H9 (cell line): ENCODE measurements at regions not wholly inside any gene's neighbourhood (a gene's known extent, or its start where the extent isn't known, plus 50 kb on each side); places are given as distances from the start of the nearest gene placed in this dataset.

Experiments used
- DNase-seq: peaks from one replicate; pipeline ENCODE4 v3.0.0-alpha.2; 2017
- H2AFZ ChIP-seq: one replicate; pipeline ENCODE4 v1.6.1; 2013; ENCODE audit warnings: mild to moderate bottlenecking, low read length, control low read depth, moderate library complexity
- H2AK5ac ChIP-seq: 2 replicates; pipeline ENCODE4 v1.6.1; 2013; ENCODE audit warnings: low read length, control low read depth, mixed read lengths; ENCODE audit not compliant: insufficient read length
- H2BK120ac ChIP-seq: one replicate; pipeline ENCODE4 v1.6.1; 2013; ENCODE audit warnings: low read depth, mild to moderate bottlenecking, low read length, control low read depth, inconsistent platforms; ENCODE audit not compliant: poor library complexity, severe bottlenecking
- H2BK12ac ChIP-seq: 2 replicates; pipeline ENCODE4 v1.6.1; 2013; ENCODE audit warnings: low read length, control low read depth, mixed read lengths, low read depth; ENCODE audit not compliant: insufficient read length
- H2BK15ac ChIP-seq: 2 replicates; pipeline ENCODE4 v1.6.1; 2013; ENCODE audit warnings: low read depth, low read length, control low read depth
- H2BK20ac ChIP-seq: one replicate; pipeline ENCODE4 v1.6.1; 2013; ENCODE audit warnings: low read depth, mild to moderate bottlenecking, low read length, control low read depth, inconsistent platforms; ENCODE audit not compliant: poor library complexity, severe bottlenecking
- H2BK5ac ChIP-seq: 2 replicates; pipeline ENCODE4 v1.6.1; 2013; ENCODE audit warnings: low read length, control low read depth, mixed read lengths; ENCODE audit not compliant: insufficient read length
- H3K14ac ChIP-seq: 2 replicates; pipeline ENCODE4 v1.6.1; 2013; ENCODE audit warnings: low read length, control low read depth; ENCODE audit not compliant: insufficient read depth
- H3K18ac ChIP-seq: 2 replicates; pipeline ENCODE4 v1.6.1; 2013; ENCODE audit warnings: low read depth, mild to moderate bottlenecking, mixed read lengths, low read length, control low read depth; ENCODE audit not compliant: insufficient read length
- H3K23ac ChIP-seq: 2 replicates; pipeline ENCODE4 v1.6.1; 2013; ENCODE audit warnings: low read length, control low read depth, mixed read lengths, low read depth; ENCODE audit not compliant: insufficient read length
- H3K23me2 ChIP-seq: 2 replicates; pipeline ENCODE4 v1.6.1; 2013; ENCODE audit warnings: low read depth, mild to moderate bottlenecking, mixed read lengths, low read length, control low read depth; ENCODE audit not compliant: insufficient read length, poor library complexity, severe bottlenecking
- H3K27ac ChIP-seq: 2 replicates; pipeline ENCODE4 v1.5.1; 2013; ENCODE audit warnings: low read length, control low read depth, mixed read lengths, low read depth; ENCODE audit not compliant: insufficient read length
- H3K27me3 ChIP-seq: 2 replicates; pipeline ENCODE4 v1.6.1; 2013; ENCODE audit warnings: low read length, control low read depth, inconsistent platforms; ENCODE audit not compliant: insufficient read depth
- H3K4ac ChIP-seq: 2 replicates; pipeline ENCODE4 v1.6.1; 2013; ENCODE audit warnings: low read depth, mild to moderate bottlenecking, control low read depth, inconsistent platforms, low read length, moderate library complexity
- H3K4me1 ChIP-seq: 2 replicates; pipeline ENCODE4 v1.6.1; 2013; ENCODE audit warnings: low read length, control low read depth, inconsistent platforms; ENCODE audit not compliant: insufficient read depth
- H3K4me2 ChIP-seq: 2 replicates; pipeline ENCODE4 v1.6.1; 2013; ENCODE audit warnings: low read length, control low read depth, mixed read lengths; ENCODE audit not compliant: insufficient read length, insufficient read depth
- H3K56ac ChIP-seq: 2 replicates; pipeline ENCODE4 v1.6.1; 2013; ENCODE audit warnings: low read depth, mild to moderate bottlenecking, mixed read lengths, low read length, control low read depth; ENCODE audit not compliant: insufficient read length
- H3K79me1 ChIP-seq: 2 replicates; pipeline ENCODE4 v1.6.1; 2013; ENCODE audit warnings: low read depth, mild to moderate bottlenecking, moderate library complexity, low read length, control low read depth, inconsistent platforms; ENCODE audit not compliant: insufficient read depth, poor library complexity, severe bottlenecking
- H3K79me2 ChIP-seq: 2 replicates; pipeline ENCODE4 v1.6.1; 2013; ENCODE audit warnings: low read length, control low read depth, inconsistent platforms; ENCODE audit not compliant: insufficient read depth
- H3K9ac ChIP-seq: 2 replicates; pipeline ENCODE4 v1.6.1; 2013; ENCODE audit warnings: low read length, control low read depth, mixed read lengths; ENCODE audit not compliant: insufficient read length; ENCODE audit errors: extremely low read depth
- H3K9me3 ChIP-seq: one replicate; pipeline ENCODE4 v1.6.1; 2013; ENCODE audit warnings: low read depth, low read length, inconsistent platforms; ENCODE audit not compliant: control insufficient read depth
- H3T11ph ChIP-seq: one replicate; pipeline ENCODE4 v1.6.1; 2013; ENCODE audit warnings: mild to moderate bottlenecking, low read length, control low read depth, inconsistent platforms
- H4K20me1 ChIP-seq: one replicate; pipeline ENCODE4 v1.6.1; 2013; ENCODE audit not compliant: control insufficient read depth, insufficient read length, insufficient read depth
- H4K5ac ChIP-seq: 2 replicates; pipeline ENCODE4 v1.6.1; 2013; ENCODE audit warnings: low read depth, mild to moderate bottlenecking, mixed read lengths, low read length, control low read depth; ENCODE audit not compliant: insufficient read length
- H4K8ac ChIP-seq: replicated peaks from 2 replicates; pipeline ENCODE4 v1.6.1; 2013; ENCODE audit warnings: low read length, control low read depth, mixed read lengths, low read depth; ENCODE audit not compliant: insufficient read length
- H4K91ac ChIP-seq: 2 replicates; pipeline ENCODE4 v1.6.1; 2013; ENCODE audit warnings: low read depth, mild to moderate bottlenecking, moderate library complexity, mixed read lengths, low read length, control low read depth; ENCODE audit not compliant: insufficient read length
- H3K27ac Mint-ChIP-seq, 3 experiments: 2 replicates in 2 of 3; 3 replicates in 1 of 3; pipeline ENCODE4 v1.8.0; 2020 to 2021; ENCODE audit warnings: mixed read lengths in 3 of 3, mild to moderate bottlenecking in 1 of 3, moderate library complexity in 1 of 3
- H3K27me3 Mint-ChIP-seq: 2 replicates; pipeline ENCODE4 v1.8.0; 2021; ENCODE audit warnings: low read depth, mild to moderate bottlenecking, moderate library complexity, mixed read lengths
- H3K36me3 Mint-ChIP-seq, 3 experiments: 2 replicates in 2 of 3; 3 replicates in 1 of 3; pipeline ENCODE4 v1.8.0; 2020 to 2021; ENCODE audit warnings: low read depth in 3 of 3, mixed read lengths in 3 of 3; ENCODE audit not compliant: insufficient read depth in 1 of 3
- H3K4me1 Mint-ChIP-seq, 2 experiments: 2 replicates each; pipeline ENCODE4 v1.8.0; 2020; ENCODE audit warnings: mixed read lengths in 2 of 2
- H3K4me3 Mint-ChIP-seq, 2 experiments: 2 replicates in 1 of 2; 3 replicates in 1 of 2; pipeline ENCODE4 v1.8.0; 2020 to 2021; ENCODE audit warnings: mild to moderate bottlenecking in 2 of 2, mixed read lengths in 2 of 2, moderate library complexity in 1 of 2
- H3K9me3 Mint-ChIP-seq, 2 experiments: 2 replicates in 1 of 2; 3 replicates in 1 of 2; pipeline ENCODE4 v1.8.0; 2020; ENCODE audit warnings: mild to moderate bottlenecking in 2 of 2, mixed read lengths in 2 of 2, moderate library complexity in 1 of 2
- WGBS: extraction: QIAGEN DNeasy Blood & Tissue Kit; methylation state at CpG from one replicate; pipeline ENCODE4 v1.1.7; 2013; ENCODE audit warnings: missing lambda C conversion rate, low lambda C conversion rate, mixed read lengths; ENCODE audit not compliant: insufficient read length; ENCODE audit errors: extremely low coverage; 5-methylcytosine and 5-hydroxymethylcytosine counted together
- TF ChIP-seq, protein P1 (sequence below): fragments of 200-600 bp; sonication (generic); conservative IDR thresholded peaks from 3 replicates; pipeline ENCODE4 v1.8.0; 2021; ENCODE audit warnings: antibody characterized with exemption, mild to moderate bottlenecking

- peaks cover 50% of the 10 kb centered on the region for H3K27me3 Mint-ChIP-seq
These were observed 194.4 kb downstream of the SH3BP4 start for GRCh38 chr2:235146206-235146605.

More at GRCh38 chr2:235146206-235146605, 194.4 kb downstream of the SH3BP4 start:
- Histone ChIP-seq H4K20me1 (no peaks in the 10 kb centered on the region), H3K4me1 (no peaks in the 10 kb centered on the region), H4K5ac (no peak overlapping the region), H3K79me1 (no peaks in the 10 kb centered on the region), H2BK12ac (no peak overlapping the region), H3K27ac (no peak overlapping the region), H4K91ac (no peak overlapping the region), H3K27me3 (0 out of 2 replicates have a peak, but pooled peaks cover 1% of the 10 kb centered on the region), H2BK5ac (no peak overlapping the region), H2AK5ac (no peak overlapping the region), H3K79me2 (no peaks in the 10 kb centered on the region), H3K4ac (no peak overlapping the region), H2AFZ (no peak overlapping the region), H3K18ac (no peak overlapping the region), H2BK20ac (no peak overlapping the region), H2BK120ac (no peak overlapping the region), H3K14ac (no peak overlapping the region), H2BK15ac (no peak overlapping the region), H3K23ac (no peak overlapping the region), H3K9ac (no peak overlapping the region), H4K8ac (no peak overlapping the region), H3K4me2 (no peak overlapping the region), H3K23me2 (no peaks in the 10 kb centered on the region), H3K56ac (no peak overlapping the region), H3T11ph (no peak overlapping the region), H3K9me3 (no peaks in the 10 kb centered on the region)
- Mint-ChIP-seq H3K4me1 (peaks cover 9 to 11% of the 10 kb centered on the region in 2 experiments), H3K9me3 (no peaks in the 10 kb centered on the region), H3K27ac (no peak overlapping the region), H3K4me3 (no peak overlapping the region), H3K36me3 (no peaks in the 10 kb centered on the region)
- no peak for DNase-seq
- TF ChIP-seq, protein P1, sequence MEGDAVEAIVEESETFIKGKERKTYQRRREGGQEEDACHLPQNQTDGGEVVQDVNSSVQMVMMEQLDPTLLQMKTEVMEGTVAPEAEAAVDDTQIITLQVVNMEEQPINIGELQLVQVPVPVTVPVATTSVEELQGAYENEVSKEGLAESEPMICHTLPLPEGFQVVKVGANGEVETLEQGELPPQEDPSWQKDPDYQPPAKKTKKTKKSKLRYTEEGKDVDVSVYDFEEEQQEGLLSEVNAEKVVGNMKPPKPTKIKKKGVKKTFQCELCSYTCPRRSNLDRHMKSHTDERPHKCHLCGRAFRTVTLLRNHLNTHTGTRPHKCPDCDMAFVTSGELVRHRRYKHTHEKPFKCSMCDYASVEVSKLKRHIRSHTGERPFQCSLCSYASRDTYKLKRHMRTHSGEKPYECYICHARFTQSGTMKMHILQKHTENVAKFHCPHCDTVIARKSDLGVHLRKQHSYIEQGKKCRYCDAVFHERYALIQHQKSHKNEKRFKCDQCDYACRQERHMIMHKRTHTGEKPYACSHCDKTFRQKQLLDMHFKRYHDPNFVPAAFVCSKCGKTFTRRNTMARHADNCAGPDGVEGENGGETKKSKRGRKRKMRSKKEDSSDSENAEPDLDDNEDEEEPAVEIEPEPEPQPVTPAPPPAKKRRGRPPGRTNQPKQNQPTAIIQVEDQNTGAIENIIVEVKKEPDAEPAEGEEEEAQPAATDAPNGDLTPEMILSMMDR, result no peak
- no CpG with 5 or more reads among the region's 1 CpG for WGBS
